ENCODE measurements at regions not wholly inside any gene's neighbourhood (a gene's known extent, or its start where the extent isn't known, plus 50 kb on each side); places are given as distances from the start of the nearest gene placed in this dataset.

GRCh38 chr12:93178154-93178878 is 199.4 kb upstream of the NUDT4 start:
- TF ChIP-seq EP300 (IDR thresholded peaks at IDR 0.05; ENCODE audit: borderline replicate concordance in 1 of 2, low read depth in 1 of 2, low read length in 1 of 2) (no peak), IRF3 (IDR thresholded peaks at IDR 0.05; ENCODE audit: low read depth, low read length) (no peak), RFX5 (IDR thresholded peaks at IDR 0.05; ENCODE audit: low read length) (no peak), EZH2phosphoT487 (IDR thresholded peaks at IDR 0.05; ENCODE audit: borderline replicate concordance, low read depth) (no peak), CTCF (IDR thresholded peaks at IDR 0.05) (no peak), REST (IDR thresholded peaks at IDR 0.05; ENCODE audit: low read depth, low read length) (no peak), POLR2AphosphoS5 (IDR thresholded peaks at IDR 0.05; ENCODE audit: low read depth, low read length) (no peak), MEF2A (IDR thresholded peaks at IDR 0.05; ENCODE audit: borderline replicate concordance, low read depth) (no peak), MAX (IDR thresholded peaks at IDR 0.05; ENCODE audit: low read depth) (no peak)

Data from SK-N-SH (cell line).